ENCODE measurements at regions not wholly inside any gene's neighbourhood (a gene's known extent, or its start where the extent isn't known, plus 50 kb on each side); places are given as distances from the start of the nearest gene placed in this dataset.

GRCh38 chr20:40808936-40809335 lies 119.9 kb upstream of the MAFB start:
- no peak for DNase-seq (ENCODE audit: low read depth)

GRCh38 chr20:40809361-40809760 lies 120.3 kb upstream of the MAFB start:
- DNase-seq (ENCODE audit: low read depth): no peak

GRCh38 chr20:40810332-40811000 lies 121.4 kb upstream of the MAFB start:
- no peak for DNase-seq (ENCODE audit: low read depth)

GRCh38 chr20:40811004-40811403 lies 122.0 kb upstream of the MAFB start:
- DNase-seq (ENCODE audit: low read depth): no peak

GRCh38 chr20:40811660-40812414 lies 122.8 kb upstream of the MAFB start:
- no peak for DNase-seq (ENCODE audit: low read depth)

- DNase-seq (ENCODE audit: low read depth): no peak
These were observed 123.4 kb upstream of the MAFB start for GRCh38 chr20:40812415-40812925.

- no peak for DNase-seq (ENCODE audit: low read depth)
These were observed 124.0 kb upstream of the MAFB start for GRCh38 chr20:40813029-40813431.

- DNase-seq (ENCODE audit: low read depth): no peak
These were observed 124.9 kb upstream of the MAFB start for GRCh38 chr20:40813708-40814630.

- no peak for DNase-seq (ENCODE audit: low read depth)
These were observed 125.6 kb upstream of the MAFB start for GRCh38 chr20:40814631-40814960.

GRCh38 chr20:40815156-40816038 lies 126.4 kb upstream of the MAFB start:
- DNase-seq (ENCODE audit: low read depth): no peak

GRCh38 chr20:40816039-40816352 lies 127.0 kb upstream of the MAFB start:
- DNase-seq (ENCODE audit: low read depth): no peak

- DNase-seq (ENCODE audit: low read depth): no peak
These were observed 132.4 kb upstream of the MAFB start for GRCh38 chr20:40821429-40821828.

- no peak for DNase-seq (ENCODE audit: low read depth)
These were observed 137.7 kb upstream of the MAFB start for GRCh38 chr20:40826699-40827098.

- DNase-seq (ENCODE audit: low read depth): no peak
These were observed 146.3 kb upstream of the MAFB start for GRCh38 chr20:40835321-40835720.

- DNase-seq (ENCODE audit: low read depth): no peak
These were observed 149.5 kb upstream of the MAFB start for GRCh38 chr20:40838509-40838908.

GRCh38 chr20:40843251-40843650 lies 154.2 kb upstream of the MAFB start:
- no peak for DNase-seq (ENCODE audit: low read depth)

GRCh38 chr20:40844332-40844731 lies 155.3 kb upstream of the MAFB start:
- DNase-seq (ENCODE audit: low read depth): no peak

- DNase-seq (ENCODE audit: low read depth): no peak
These were observed 159.1 kb upstream of the MAFB start for GRCh38 chr20:40848096-40848495.

GRCh38 chr20:40848526-40848925 lies 159.5 kb upstream of the MAFB start:
- DNase-seq (ENCODE audit: low read depth): no peak

- no peak for DNase-seq (ENCODE audit: low read depth)
These were observed 160.4 kb upstream of the MAFB start for GRCh38 chr20:40849456-40849855.

GRCh38 chr20:40851051-40851450 lies 162.0 kb upstream of the MAFB start:
- no peak for DNase-seq (ENCODE audit: low read depth)

GRCh38 chr20:40855269-40855668 lies 166.2 kb upstream of the MAFB start:
- no peak for DNase-seq (ENCODE audit: low read depth)

All from ELR (cell line).